ENCODE measurements at regions not wholly inside any gene's neighbourhood (a gene's known extent, or its start where the extent isn't known, plus 50 kb on each side); places are given as distances from the start of the nearest gene placed in this dataset.
"Not testable (repeated sequence)": the region's sequence is repeated elsewhere in the genome, so short reads cannot be mapped to it uniquely, and the experiment has no call there.

DNA sequence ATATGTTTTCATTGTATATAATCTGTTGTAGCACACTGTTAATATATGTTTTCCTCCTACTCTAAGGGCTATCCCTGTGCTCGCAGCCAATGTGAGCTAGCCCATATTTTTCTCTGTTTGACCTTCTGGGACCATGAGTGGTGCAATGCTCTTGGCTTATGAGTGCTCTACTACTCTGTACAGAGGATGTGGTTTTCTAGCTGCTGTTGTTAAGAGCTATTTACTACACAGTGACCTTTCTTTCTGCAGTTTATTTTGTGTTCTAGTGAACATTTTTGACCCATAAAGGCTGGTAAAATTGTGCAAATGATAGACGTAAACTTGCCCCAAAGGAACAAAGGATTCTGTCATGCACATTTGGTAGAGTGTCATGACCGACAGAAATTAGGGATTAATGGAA is 84.1 kb upstream of the CPHXL start:
- intact Hi-C loops (cut with DNase I) = no loop called here
- WGBS, 3 donors = 62 to 75% (median 73%) methylated on average over 3 of the region's 3 CpGs
- Histone ChIP-seq H3K4me1 (ENCODE audit: insufficient read depth) (no peaks in the 10 kb centered on the region), H3K27me3 (no peaks in the 10 kb centered on the region), H3K36me3 (no peaks in the 10 kb centered on the region), H3K9me3 (no peaks in the 10 kb centered on the region), H3K4me3 (no peak overlapping the region), H3K27ac (no peak overlapping the region)
- TF ChIP-seq POLR2A (IDR thresholded peaks at IDR 0.05) (no peak), EP300 (IDR thresholded peaks at IDR 0.05) (no peak)
- TF ChIP-seq, protein P1, sequence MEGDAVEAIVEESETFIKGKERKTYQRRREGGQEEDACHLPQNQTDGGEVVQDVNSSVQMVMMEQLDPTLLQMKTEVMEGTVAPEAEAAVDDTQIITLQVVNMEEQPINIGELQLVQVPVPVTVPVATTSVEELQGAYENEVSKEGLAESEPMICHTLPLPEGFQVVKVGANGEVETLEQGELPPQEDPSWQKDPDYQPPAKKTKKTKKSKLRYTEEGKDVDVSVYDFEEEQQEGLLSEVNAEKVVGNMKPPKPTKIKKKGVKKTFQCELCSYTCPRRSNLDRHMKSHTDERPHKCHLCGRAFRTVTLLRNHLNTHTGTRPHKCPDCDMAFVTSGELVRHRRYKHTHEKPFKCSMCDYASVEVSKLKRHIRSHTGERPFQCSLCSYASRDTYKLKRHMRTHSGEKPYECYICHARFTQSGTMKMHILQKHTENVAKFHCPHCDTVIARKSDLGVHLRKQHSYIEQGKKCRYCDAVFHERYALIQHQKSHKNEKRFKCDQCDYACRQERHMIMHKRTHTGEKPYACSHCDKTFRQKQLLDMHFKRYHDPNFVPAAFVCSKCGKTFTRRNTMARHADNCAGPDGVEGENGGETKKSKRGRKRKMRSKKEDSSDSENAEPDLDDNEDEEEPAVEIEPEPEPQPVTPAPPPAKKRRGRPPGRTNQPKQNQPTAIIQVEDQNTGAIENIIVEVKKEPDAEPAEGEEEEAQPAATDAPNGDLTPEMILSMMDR (IDR thresholded peaks at IDR 0.05) = no peak
- DNase-seq = no peak

DNA sequence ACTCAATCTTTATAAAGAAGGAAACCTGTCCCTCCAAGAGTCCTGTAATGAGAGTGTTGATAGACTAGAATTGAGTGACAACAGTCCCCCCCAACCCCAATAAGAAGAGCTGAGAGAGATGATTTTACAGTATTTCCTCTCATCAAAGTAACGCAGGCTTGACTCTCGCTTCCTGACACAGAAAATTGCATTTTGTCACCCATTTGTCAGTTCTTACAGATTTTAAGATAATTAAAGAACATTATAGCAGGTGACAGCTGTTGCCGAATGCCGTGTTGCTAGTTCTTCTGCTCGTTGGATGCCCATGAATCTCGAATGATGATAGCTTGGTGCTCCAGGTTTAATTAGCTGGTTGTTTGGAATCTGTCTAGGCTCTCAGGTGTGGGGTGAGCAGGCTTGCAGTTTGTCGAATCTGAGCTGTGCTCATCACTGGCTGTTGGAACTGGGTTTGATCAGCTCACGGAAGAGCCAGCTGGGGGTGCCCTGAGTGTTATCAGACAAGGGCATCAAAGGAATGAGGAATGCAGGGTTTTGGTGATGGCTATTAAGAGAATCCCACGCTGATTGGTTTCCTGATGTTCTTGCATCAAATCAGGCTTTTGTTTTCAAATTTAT is 84.8 kb upstream of the CPHXL start:
- Histone ChIP-seq H3K36me3 (no peaks in the 10 kb centered on the region), H3K4me1 (ENCODE audit: insufficient read depth) (no peaks in the 10 kb centered on the region), H3K27me3 (no peaks in the 10 kb centered on the region), H3K4me3 (no peak overlapping the region), H3K27ac (no peak overlapping the region), H3K9me3 (no peaks in the 10 kb centered on the region)
- TF ChIP-seq EP300 (IDR thresholded peaks at IDR 0.05) = no peak
- 71 to 76% (median 72%) methylated on average over 9 of the region's 9 CpGs for WGBS, 3 donors
- intact Hi-C loops (cut with DNase I) = no loop called here
- DNase-seq = no peak

DNA sequence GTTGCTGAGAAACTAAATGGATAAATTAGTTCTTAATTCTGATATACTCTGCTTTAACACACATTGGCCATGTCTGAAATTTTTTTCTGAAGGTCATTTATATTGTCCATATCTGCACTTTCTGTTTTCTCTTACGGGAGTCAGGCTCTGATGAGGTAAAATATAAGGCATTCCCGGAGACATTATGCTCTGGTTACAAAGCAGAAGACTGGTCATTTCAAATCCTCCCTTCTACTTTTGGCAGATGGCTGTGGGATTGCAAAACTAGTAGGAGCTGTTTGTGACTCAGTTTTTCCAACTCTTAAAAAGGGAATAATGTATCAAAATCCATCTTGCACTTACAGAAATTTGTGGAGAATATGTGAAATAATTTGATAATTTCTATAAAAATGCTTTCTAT is 92.2 kb upstream of the CPHXL start:
- no peak overlapping the region for H3K27ac ChIP-seq
- 8 to 9% (median 9%) methylated on average over 2 of the region's 2 CpGs for WGBS, 3 donors
- no peaks in the 10 kb centered on the region for H3K36me3 ChIP-seq
- no peak for DNase-seq
- TF ChIP-seq POLR2A (IDR thresholded peaks at IDR 0.05) = no peak
- TF ChIP-seq, protein P1 (IDR thresholded peaks at IDR 0.05) = no peak
- TF ChIP-seq EP300 (IDR thresholded peaks at IDR 0.05) = no peak
- H3K9me3 ChIP-seq = no peaks in the 10 kb centered on the region
- intact Hi-C loops (cut with DNase I) = no loop called here
- H3K4me3 ChIP-seq = no peak overlapping the region
- no peaks in the 10 kb centered on the region for H3K4me1 ChIP-seq (ENCODE audit: insufficient read depth)
- no peaks in the 10 kb centered on the region for H3K27me3 ChIP-seq

DNA sequence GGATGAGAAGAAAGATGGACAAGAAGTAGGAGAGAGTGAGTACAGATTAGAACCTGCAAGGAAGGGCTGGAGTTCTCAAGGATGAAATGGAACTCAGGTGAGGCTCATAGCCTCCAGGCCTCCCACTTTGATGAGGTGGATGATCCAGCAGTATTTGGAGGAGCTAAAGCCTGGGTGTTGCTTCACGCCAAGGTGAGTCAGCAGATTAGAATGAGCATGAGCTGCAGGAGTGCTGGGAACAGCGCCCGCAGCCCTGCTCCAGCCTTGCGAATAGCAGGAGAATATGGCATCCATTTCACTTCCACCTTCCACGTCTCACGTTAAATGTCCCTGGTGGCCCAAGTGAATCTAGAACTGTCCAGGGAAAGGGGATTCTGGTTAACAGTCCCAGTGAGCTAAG is 94.4 kb upstream of the CPHXL start:
- TF ChIP-seq, protein P1 (IDR thresholded peaks at IDR 0.05) = no peak
- no peak for TF ChIP-seq POLR2A (IDR thresholded peaks at IDR 0.05)
- 90 to 96% (median 94%) methylated on average over 6 of the region's 6 CpGs for WGBS, 3 donors

DNA sequence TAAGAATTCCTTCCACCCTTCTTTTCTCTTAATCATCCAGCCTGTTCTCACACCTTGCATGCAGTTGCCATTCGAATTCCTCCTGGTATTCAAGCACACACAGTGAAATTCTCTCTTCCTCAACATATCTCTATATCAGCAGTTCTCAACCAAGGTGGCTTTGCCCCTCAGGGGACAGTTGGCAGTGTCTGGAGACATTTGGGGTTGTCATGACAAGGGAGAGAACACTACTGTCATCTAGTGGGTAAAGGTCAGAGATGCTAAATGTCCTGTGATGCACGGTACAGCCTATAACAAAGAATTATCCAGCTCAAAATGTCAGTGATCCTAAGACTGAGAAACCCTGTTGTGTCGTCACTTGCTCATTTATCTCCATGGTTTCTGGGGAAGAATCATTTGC is 94.8 kb upstream of the CPHXL start:
- Histone ChIP-seq H3K4me3 (no peak overlapping the region), H3K9me3 (no peaks in the 10 kb centered on the region), H3K27me3 (no peaks in the 10 kb centered on the region), H3K36me3 (no peaks in the 10 kb centered on the region), H3K27ac (no peak overlapping the region), H3K4me1 (ENCODE audit: insufficient read depth) (no peaks in the 10 kb centered on the region)
- WGBS, 3 donors = 83 to 84% (median 84%) methylated on average over 3 of the region's 3 CpGs
- DNase-seq = no peak
- no peak for TF ChIP-seq POLR2A (IDR thresholded peaks at IDR 0.05)
- intact Hi-C loops (cut with DNase I) = no loop called here

More for the DNA sequence above, 94.4 kb upstream of the CPHXL start:
- H3K4me3 ChIP-seq = no peak overlapping the region
- DNase-seq = no peak
- no peaks in the 10 kb centered on the region for H3K9me3 ChIP-seq
- no peaks in the 10 kb centered on the region for H3K4me1 ChIP-seq (ENCODE audit: insufficient read depth)
- no peaks in the 10 kb centered on the region for H3K36me3 ChIP-seq
- intact Hi-C loops (cut with DNase I) = no loop called here
- H3K27me3 ChIP-seq = no peaks in the 10 kb centered on the region
- no peak overlapping the region for H3K27ac ChIP-seq

DNA sequence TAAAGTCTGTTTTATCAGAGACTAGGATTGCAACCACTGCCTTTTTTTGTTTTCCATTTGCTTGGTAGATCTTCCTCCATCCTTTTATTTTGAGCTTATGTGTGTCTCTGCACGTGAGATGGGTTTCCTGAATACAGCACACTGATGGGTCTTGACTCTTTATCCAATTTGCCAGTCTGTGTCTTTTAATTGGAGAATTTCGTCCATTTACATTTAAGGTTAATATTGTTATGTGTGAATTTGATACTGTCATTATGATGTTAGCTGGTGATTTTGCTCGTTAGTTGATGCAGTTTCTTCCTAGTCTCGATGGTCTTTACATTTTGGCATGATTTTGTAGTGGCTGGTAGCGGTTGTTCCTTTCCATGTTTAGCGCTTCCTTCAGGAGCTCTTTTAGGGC is 99.5 kb upstream of the CPHXL start:
- DNase-seq; H3K27ac ChIP-seq; H3K9me3 ChIP-seq; intact Hi-C loops (cut with DNase I); H3K27me3 ChIP-seq; H3K36me3 ChIP-seq; H3K4me1 ChIP-seq (ENCODE audit: insufficient read depth); H3K4me3 ChIP-seq: not testable (repeated sequence)
- WGBS, 3 donors = 73 to 92% (median 88%) methylated on average over 6 of the region's 6 CpGs

DNA sequence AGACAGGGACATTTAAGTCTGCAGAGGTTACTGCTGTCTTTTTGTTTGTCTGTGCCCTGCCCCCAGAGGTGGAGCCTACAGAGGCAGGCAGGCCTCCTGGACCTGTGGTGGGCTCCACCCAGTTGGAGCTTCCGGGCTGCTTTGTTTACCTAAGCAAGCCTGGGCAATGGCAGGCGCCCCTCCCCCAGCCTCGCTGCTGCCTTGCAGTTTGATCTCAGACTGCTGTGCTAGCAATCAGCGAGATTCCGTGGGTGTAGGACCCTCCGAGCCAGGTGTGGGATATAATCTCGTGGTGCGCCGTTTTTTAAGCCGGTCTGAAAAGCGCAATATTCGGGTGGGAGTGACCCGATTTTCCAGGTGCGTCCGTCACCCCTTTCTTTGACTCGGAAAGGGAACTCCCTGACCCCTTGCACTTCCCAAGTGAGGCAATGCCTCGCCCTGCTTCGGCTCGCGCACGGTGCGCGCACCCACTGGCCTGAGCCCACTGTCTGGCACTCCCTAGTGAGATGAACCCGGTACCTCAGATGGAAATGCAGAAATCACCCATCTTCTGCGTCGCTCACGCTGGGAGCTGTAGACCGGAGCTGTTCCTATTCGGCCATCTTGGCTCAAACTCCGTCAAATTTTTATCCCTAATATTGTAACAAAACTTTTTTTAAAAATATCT is 101.2 kb upstream of the CPHXL start:
- H3K27ac ChIP-seq; intact Hi-C loops (cut with DNase I); DNase-seq; H3K36me3 ChIP-seq; H3K27me3 ChIP-seq; H3K4me1 ChIP-seq (ENCODE audit: insufficient read depth); H3K9me3 ChIP-seq; H3K4me3 ChIP-seq: not testable (repeated sequence)
- WGBS, 3 donors = 90 to 96% (median 93%) methylated on average over 14 to 19 of the region's 30 CpGs

DNA sequence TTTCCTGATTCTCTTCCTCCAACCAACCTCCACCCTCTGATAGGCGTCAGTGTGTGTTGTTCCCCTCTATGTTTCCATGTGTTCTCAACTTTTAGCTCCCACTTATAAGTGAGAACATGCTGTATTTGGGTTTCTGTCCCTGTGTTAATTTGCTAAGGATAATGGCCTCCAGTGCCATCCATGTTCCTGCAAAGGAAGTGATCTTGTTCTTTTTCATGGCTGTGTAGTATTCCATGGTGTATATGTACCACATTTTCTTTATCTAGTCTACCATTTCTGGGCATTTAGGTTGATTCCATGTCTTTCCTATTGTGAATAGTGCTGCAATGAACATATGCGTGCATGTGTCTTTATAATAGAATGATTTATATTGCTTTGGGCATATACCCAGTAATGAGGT is 107.1 kb upstream of the CPHXL start:
- DNase-seq; H3K4me1 ChIP-seq (ENCODE audit: insufficient read depth); H3K9me3 ChIP-seq; H3K36me3 ChIP-seq; H3K4me3 ChIP-seq; intact Hi-C loops (cut with DNase I); H3K27me3 ChIP-seq; H3K27ac ChIP-seq: not testable (repeated sequence)
- 85 to 92% (median 91%) methylated on average over 2 of the region's 2 CpGs for WGBS, 3 donors
